ENCODE measurements at regions not wholly inside any gene's neighbourhood (a gene's known extent, or its start where the extent isn't known, plus 50 kb on each side); places are given as distances from the start of the nearest gene placed in this dataset.
"Not testable (repeated sequence)": the region's sequence is repeated elsewhere in the genome, so short reads cannot be mapped to it uniquely, and the experiment has no call there.

GRCh38 chr6:166237617-166238016 is 70.0 kb upstream of the TBXT start:
- H3K27me3 ChIP-seq, result peaks cover 0 to 43% (median 4%) of the 10 kb centered on the region in 4 donors
- H3K36me3 ChIP-seq, result no peaks in the 10 kb centered on the region
- no peak for DNase-seq (ENCODE audit: extremely low spot score)
- H3K4me3 ChIP-seq, result no peak overlapping the region
- H3K27ac ChIP-seq (replicated peaks in 1 of 4), result no peak overlapping the region
- H3K9me3 ChIP-seq, result no peaks in the 10 kb centered on the region
- TF ChIP-seq EP300 (IDR thresholded peaks at IDR 0.05) (no peak), POLR2A (IDR thresholded peaks at IDR 0.05; ENCODE audit: low read depth) (no peak), POLR2AphosphoS5 (IDR thresholded peaks at IDR 0.05) (no peak)
- TF ChIP-seq, protein P1, sequence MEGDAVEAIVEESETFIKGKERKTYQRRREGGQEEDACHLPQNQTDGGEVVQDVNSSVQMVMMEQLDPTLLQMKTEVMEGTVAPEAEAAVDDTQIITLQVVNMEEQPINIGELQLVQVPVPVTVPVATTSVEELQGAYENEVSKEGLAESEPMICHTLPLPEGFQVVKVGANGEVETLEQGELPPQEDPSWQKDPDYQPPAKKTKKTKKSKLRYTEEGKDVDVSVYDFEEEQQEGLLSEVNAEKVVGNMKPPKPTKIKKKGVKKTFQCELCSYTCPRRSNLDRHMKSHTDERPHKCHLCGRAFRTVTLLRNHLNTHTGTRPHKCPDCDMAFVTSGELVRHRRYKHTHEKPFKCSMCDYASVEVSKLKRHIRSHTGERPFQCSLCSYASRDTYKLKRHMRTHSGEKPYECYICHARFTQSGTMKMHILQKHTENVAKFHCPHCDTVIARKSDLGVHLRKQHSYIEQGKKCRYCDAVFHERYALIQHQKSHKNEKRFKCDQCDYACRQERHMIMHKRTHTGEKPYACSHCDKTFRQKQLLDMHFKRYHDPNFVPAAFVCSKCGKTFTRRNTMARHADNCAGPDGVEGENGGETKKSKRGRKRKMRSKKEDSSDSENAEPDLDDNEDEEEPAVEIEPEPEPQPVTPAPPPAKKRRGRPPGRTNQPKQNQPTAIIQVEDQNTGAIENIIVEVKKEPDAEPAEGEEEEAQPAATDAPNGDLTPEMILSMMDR (IDR thresholded peaks at IDR 0.05), result no peak
- intact Hi-C loops (cut with DNase I), result no loop called here
- WGBS, result 62% methylated on average over 5 of the region's 5 CpGs
- H3K4me1 ChIP-seq, result no peaks in the 10 kb centered on the region

DNA sequence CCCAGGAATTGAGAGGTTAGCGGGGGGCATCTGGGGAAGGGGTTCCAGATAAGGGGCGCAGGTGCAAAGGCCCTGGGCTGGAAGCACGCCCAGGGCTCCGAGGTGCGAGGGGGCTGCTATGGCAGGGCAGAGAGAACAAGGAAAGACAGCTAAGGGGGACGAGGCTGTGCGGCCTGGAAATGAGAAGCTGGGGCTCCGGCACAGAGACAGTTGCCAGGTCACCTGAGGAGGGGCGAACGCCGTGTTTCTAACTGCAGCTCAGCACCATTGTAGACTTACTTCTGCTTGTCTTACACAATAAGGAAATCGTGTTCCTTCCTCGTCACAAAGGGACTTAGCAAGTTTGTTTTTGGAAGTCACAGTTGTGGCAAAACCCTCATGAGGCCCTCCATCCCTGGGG is 68.9 kb upstream of the TBXT start:
- Histone ChIP-seq H3K9me3 (no peaks in the 10 kb centered on the region), H3K36me3 (no peaks in the 10 kb centered on the region), H3K27ac (replicated peaks in 1 of 4) (no peak overlapping the region), H3K4me1 (no peaks in the 10 kb centered on the region), H3K27me3 (peaks cover 0 to 36% (median 4%) of the 10 kb centered on the region in 4 donors), H3K4me3 (no peak overlapping the region)
- 64% methylated on average over 13 of the region's 13 CpGs for whole genome bisulfite sequencing
- intact Hi-C loops (cut with DNase I), result no loop called here
- no peak for DNase-seq (ENCODE audit: extremely low spot score)
- no peak for TF ChIP-seq POLR2A (IDR thresholded peaks at IDR 0.05; ENCODE audit: low read depth)

GRCh38 chr6:166235666-166236292 is 68.1 kb upstream of the TBXT start:
- H3K4me1 ChIP-seq, result no peaks in the 10 kb centered on the region
- no peaks in the 10 kb centered on the region for H3K9me3 ChIP-seq
- H3K4me3 ChIP-seq, result no peak overlapping the region
- TF ChIP-seq, protein P1 (IDR thresholded peaks at IDR 0.05), result no peak
- no peak for TF ChIP-seq EP300 (IDR thresholded peaks at IDR 0.05)
- TF ChIP-seq POLR2AphosphoS5 (IDR thresholded peaks at IDR 0.05), result no peak
- no peak for TF ChIP-seq POLR2A (IDR thresholded peaks at IDR 0.05; ENCODE audit: low read depth)
- DNase-seq (ENCODE audit: extremely low spot score), result no peak
- WGBS, result 78% methylated on average over 17 of the region's 17 CpGs
- no peak overlapping the region for H3K27ac ChIP-seq (replicated peaks in 1 of 4)
- H3K27me3 ChIP-seq, result peaks cover 0 to 31% (median 4%) of the 10 kb centered on the region in 4 donors
- H3K36me3 ChIP-seq, result no peaks in the 10 kb centered on the region
- intact Hi-C loops (cut with DNase I), result no loop called here

DNA sequence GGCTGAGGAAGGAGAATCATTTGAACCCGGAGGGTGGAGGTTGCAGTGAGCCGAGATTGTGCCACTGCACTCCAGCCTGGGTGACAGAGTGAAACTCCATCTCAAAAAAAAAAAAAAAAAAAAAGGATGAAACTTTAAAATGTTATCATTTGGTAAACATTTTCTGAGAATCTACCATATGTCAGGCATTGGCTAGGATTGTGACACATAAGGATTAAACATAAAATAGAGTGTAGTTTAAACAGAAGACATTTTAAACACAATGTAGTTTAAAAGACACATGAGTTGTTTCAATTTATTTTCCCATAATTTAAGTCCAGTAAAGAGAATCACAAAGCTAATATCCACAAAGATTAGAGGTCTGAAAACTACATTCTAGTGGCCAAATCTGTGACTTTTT is 63.5 kb upstream of the TBXT start:
- H3K4me1 ChIP-seq; H3K27ac ChIP-seq (replicated peaks in 1 of 4); DNase-seq (ENCODE audit: extremely low spot score); H3K4me3 ChIP-seq; H3K36me3 ChIP-seq; H3K9me3 ChIP-seq; intact Hi-C loops (cut with DNase I): not testable (repeated sequence)
- 59% methylated on average over 2 of the region's 2 CpGs for WGBS
- peaks cover 0 to 55% (median 7%) of the 10 kb centered on the region in 4 donors for H3K27me3 ChIP-seq

GRCh38 chr6:166228839-166229528 is 61.3 kb upstream of the TBXT start:
- H3K4me3 ChIP-seq, result no peak overlapping the region
- intact Hi-C loops (cut with DNase I), result no loop called here
- DNase-seq (ENCODE audit: extremely low spot score), result no peak
- H3K4me1 ChIP-seq, result no peaks in the 10 kb centered on the region
- H3K9me3 ChIP-seq, result no peaks in the 10 kb centered on the region
- no peaks in the 10 kb centered on the region for H3K36me3 ChIP-seq
- H3K27me3 ChIP-seq, result peaks cover 0 to 58% (median 2%) of the 10 kb centered on the region in 4 donors
- no peak overlapping the region for H3K27ac ChIP-seq (replicated peaks in 1 of 4)
- 56% methylated on average over 11 of the region's 16 CpGs for WGBS
- TF ChIP-seq POLR2A (IDR thresholded peaks at IDR 0.05; ENCODE audit: low read depth) (no peak), EP300 (IDR thresholded peaks at IDR 0.05) (no peak), POLR2AphosphoS5 (IDR thresholded peaks at IDR 0.05) (no peak)
- TF ChIP-seq, protein P1 (IDR thresholded peaks at IDR 0.05), result no peak
